Stimulated activated naive CD8-positive, alpha-beta T cell treated with anti-CD3 and anti-CD28 coated beads, Interleukin-15, Interleukin-2, amounts not matched to agents 100 U/mL and 50 U/mL, for 24 hours (primary cell): ENCODE measurements at regions not wholly inside any gene's neighbourhood (a gene's known extent, or its start where the extent isn't known, plus 50 kb on each side); places are given as distances from the start of the nearest gene placed in this dataset.

Source experiments
- ATAC-seq: fragments of 150-1000 bp; cut with Tn5 transposase; one replicate; pipeline ENCODE4 v1.10.0; 2021
- DNase-seq: peaks from one replicate; pipeline ENCODE4 v3.0.0; 2021

DNA sequence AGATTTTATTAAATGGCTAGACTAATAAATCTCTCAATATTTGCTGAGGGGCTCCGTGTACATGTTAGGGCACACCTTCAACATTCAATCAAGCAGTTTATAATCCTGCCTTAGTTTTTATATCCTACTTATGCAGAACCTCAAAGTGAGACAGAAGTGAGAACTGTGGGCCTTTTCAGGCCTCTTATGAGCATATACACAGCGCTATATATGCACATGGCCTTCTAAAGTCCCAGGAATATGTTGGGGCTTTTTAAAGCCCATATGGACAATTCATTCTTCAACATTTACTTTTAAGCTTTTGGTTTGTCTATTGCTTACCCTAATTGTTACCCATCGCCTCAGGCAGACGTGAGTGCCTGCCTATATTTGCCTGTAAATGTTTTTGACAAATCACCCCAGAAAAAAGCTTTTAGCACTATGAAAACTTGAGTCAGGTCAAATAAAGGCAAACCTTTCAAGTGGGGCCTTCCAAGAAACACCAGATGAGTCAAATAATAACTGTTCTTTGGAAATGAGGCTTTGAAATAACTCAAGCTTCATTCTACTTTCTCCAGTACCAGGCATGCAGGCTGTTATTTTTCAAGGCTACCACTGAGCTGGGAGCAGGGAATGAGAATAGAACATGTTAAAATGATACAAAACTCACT, 58.2 kb downstream of the ESM1 start:
- DNase-seq = no peak
- ATAC-seq = peak; percentile 61

- ATAC-seq (no peak), DNase-seq (no peak)
Observed at GRCh38 chr5:54924487-54924886, 60.9 kb downstream of the ESM1 start.

- ATAC-seq (no peak), DNase-seq (no peak)
Observed at GRCh38 chr5:54917323-54917722, 68.1 kb downstream of the ESM1 start.

DNA sequence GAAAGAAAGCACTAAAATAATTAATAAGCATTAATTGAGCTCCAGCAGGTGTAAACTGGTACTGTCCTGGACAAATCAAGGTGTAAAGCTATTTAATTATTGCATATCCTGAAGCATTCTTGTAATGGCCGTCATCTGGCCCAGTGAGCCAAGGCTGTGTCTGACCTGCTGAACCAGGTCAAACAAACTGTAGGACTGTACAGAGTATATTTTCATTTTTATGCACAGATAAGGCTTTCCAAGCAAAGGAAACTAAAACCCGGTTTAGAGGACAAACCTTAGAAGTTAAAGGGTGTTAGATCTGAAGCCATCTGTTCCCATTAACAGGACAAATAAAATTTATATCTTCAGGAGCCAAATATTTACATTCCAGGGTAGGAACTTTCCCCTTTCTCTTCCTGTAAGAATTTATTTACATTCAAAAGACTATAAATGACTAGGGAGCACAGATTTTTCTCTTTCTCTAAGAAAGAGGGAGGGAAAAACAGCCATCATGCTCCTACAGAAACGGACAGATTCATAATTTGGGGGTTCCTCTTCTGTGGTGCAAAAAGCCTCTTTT, 69.8 kb downstream of the ESM1 start:
- no peak for ATAC-seq
- DNase-seq = no peak

DNA sequence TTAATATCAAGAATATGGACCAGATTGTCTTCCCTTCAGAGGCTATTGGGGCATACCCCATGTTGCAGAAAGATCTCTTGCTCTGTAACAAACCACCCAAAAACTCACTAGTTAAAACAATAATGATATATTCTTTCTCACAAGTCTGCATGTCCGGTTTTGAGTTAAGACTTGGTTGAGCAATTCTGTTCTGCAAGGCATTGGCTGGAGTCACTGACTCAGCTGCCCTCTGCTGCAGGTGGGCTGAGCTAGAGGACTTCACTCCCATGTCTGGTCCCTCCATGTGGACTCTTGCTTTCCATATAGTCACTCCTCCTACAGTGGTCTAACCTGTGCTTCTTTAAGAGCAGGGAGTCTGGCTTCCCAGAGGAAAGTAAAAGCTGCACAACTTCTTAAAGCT, 73.4 kb downstream of the ESM1 start:
- DNase-seq (no peak), ATAC-seq (no peak)

- ATAC-seq (no peak), DNase-seq (no peak)
Observed at GRCh38 chr5:54909911-54910870, 75.2 kb downstream of the ESM1 start.

DNA sequence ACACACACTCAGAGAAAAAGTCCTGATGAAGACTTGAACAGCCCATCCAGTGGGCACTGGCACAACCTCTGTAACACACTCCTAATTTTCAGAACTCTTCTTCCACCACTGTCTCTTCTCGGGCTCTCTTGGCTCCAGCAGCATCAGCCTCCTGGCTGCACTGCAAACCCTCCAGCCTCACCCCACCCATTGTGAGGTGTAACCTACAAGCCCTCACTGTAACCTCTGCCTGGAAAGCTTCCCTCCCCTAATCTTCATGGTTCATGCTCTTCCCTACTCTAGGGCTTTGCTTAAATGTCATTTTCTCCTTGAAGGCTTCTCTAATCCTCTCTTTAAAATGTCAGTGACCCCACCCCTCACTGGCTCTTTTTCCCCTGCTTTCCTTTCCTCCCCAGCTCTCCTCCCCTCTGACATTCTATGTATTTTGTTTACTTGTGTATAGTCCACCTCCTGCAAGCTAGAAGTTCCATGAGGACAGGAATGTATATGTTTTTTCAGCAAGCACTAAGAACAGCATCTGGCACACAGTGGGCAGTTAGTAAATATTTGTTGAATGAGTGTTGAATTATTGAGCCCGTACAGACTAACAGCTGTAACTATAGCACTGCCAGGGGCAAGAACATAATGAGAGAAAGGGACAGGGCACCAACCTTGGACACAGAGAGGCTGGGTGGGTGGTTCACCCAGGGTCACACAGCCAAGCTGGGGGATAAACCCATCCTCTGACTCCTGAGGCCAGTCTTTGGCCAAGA, 76.4 kb downstream of the ESM1 start:
- ATAC-seq = no peak
- no peak for DNase-seq

DNA sequence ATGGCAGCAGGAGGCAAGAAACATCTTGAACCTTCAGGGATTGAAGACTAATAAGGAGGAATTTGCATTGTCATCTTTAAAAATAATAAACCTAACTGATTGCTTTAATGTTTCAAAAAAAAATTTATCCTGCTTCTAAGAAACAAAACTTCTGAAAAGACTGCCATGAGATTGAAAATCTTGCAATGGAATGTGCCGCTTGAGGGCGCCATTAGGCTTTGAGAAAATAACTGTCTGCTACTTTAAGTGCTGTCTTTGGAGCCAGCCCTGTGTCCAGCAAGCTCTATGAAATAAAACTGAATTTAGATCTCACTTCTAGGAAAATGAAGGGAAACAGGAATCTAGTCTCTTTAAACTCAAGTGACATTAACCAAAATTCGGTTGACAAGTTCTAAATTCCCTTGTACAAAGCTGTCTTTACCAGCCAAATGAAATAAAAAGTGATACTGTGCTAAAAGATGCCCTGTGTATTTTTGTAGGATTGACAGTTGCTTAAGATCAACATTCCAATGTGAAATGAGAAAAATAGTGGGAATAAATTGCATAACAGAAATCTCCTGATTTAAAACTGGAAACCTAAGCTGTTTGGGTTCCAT, 79.4 kb downstream of the ESM1 start:
- ATAC-seq = no peak
- DNase-seq = peak; percentile 77

DNA sequence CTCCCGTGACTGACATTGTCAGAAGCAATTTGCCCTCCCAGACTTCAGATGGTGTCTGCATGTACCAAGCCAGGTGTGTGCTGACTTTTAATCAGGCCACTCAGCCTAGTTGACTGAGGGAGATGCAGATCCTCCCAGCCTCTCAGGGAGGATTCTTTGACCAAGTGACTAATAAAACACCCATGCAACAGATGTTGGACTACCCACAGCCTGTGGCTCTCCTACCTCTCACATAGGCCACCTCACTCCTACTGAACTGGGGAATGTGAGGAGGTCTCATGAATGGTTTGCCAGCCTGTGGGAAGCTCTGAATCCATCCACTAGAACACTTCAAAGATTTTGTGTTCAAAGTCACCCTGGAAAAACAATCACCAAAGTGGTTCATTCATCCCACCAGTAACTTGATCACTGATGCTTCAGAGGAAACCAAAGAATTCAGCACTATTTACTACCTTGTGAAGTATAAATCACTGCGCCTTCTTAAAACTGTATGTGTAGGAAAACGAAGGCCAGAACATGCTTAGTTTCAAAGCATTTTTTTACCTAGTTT, 80.1 kb downstream of the ESM1 start:
- ATAC-seq (no peak), DNase-seq (no peak)

GRCh38 chr5:54904425-54904824, 81.0 kb downstream of the ESM1 start:
- no peak for DNase-seq
- no peak for ATAC-seq

DNA sequence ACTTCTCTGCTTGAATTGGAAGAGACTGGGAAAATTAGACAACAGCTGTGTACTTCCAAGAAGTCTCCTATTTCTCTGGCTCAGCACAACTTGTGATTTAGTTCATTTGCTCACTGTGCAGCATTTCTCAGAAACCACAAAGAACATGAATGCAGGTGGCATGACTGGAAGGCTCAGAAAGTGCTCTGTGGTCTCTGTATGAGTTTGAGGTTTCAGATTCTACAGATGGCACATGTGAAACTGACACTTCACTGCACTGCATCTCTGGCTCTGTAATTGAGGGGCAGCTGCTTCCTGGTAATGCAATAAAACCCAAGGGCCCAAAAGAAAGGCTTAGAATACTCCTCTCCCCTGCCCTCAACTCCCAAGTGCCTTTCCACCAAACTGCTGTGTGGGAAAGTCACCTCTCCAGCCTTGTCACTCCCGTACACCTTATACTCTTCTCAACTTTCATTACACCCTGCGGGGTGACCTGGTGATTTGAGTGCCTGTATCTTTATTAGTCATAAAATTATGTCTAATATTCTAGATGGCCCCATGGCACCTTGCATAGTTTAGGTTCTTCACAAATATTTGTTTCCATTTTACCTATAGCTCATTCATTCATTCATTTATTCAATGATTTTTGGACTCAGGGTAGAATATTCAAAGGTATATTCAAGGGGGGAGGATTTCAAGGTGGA, 82.5 kb downstream of the ESM1 start:
- peak; percentile 44 for DNase-seq
- ATAC-seq = peak; percentile 99

- no peak for DNase-seq
- ATAC-seq = no peak
Observed at GRCh38 chr5:54900984-54901725, 84.2 kb downstream of the ESM1 start.

- ATAC-seq (no peak), DNase-seq (no peak)
Observed at GRCh38 chr5:54897001-54897400, 88.4 kb downstream of the ESM1 start.

- DNase-seq = no peak
- ATAC-seq = no peak
Observed at GRCh38 chr5:54895816-54896341, 89.5 kb downstream of the ESM1 start.

DNA sequence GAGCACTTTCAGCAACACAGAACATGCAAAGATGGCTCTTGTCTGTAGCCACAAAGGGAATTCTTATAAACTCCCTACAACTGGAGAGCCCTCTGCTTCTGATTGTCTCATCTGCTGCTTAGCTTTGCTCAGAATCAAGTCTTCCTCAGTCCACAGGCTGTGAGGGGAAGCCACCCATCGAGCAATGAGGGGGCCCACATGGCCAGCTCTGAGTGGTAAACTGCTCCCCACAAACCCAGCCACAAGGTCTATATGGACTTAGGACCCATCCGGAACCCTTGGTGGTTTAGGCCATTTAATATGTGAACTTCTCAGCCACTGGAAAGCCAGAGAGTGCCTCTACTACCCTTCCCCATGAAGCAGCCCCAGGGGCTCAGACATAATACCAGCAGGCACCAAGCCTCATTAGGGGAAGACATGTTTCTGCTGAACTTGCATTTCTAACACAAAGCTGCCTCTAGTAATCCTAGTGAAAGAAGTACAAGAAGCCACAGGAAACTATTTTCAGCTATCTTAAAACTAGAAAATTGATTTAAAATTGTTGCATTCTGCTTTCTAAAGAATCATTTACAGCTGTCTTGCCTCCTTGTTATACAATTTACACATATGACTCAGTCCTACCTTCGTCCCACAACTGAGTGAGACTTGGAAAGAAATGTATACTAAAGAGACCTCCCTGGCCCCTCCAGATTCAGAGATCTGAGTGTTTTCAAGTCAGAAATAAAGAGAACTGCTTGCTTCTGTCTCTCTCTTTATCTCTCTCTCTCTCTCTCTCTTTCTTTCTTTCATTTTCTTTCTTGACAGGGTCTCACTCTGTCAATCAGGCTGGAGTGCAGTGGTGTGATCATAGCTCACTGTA, 90.2 kb downstream of the ESM1 start:
- no peak for ATAC-seq

GRCh38 chr5:54889826-54890225, 95.6 kb downstream of the ESM1 start:
- ATAC-seq (no peak), DNase-seq (no peak)

More for the DNA sequence above, 90.2 kb downstream of the ESM1 start:
- no peak for DNase-seq

DNA sequence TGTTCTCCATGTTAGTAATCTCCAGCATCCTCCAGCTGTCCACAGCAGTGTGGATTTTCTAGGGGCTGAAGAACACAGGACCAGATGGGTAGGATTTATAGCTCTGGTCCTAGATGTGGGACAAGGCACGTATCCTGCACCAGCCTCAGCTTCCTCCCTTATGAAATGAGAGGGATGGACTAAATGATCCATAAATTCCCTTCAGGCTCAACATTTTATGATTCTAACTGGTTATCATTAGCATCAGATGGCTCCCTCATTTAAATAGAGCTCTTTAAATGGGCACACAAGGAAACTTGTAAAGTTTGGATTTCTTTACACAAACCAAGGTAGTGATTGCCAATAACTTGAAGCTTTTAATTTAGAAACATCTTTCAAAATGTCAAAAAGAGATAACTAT, 97.7 kb downstream of the ESM1 start:
- ATAC-seq (no peak), DNase-seq (no peak)

DNA sequence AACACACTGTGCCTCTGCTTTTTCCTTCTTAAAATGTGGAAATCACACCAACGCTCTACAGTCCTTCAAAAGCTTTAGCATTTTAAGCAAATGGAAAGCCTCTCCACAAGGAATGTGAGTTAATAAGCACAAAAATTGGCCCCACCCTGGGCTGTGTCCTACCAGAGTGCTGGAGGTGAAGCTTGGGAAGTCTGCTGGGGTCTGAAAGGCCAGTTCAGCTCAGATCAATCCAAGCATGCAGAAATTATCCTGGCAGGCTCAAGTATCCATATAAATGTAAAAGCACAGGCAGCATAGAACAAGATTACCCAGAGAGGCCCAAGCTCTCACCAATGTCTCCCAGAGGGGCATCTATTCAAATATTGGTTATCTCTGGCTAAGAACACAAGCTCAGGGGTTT, 98.5 kb downstream of the ESM1 start:
- DNase-seq = no peak
- ATAC-seq = no peak

DNA sequence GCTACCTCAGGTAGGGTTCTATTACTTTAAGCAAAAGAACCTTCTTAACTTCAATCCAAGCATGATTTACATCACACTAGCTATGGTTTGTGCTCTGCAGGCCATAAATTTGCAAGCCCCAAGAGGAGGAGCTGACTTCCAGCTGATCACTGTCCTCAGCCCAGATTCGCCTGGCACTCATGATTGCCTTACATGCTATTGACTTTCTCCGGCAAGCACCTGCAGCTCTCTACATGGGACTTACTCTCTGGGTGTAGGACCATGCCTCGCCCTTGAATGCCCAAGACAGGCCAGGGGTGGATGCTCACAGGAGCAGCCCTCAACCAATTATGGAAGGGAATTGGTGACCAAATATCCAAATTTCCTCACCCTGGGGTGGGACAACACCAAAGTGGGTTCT, 99.8 kb downstream of the ESM1 start:
- DNase-seq (no peak), ATAC-seq (no peak)
